ENCODE measurements at regions not wholly inside any gene's neighbourhood (a gene's known extent, or its start where the extent isn't known, plus 50 kb on each side); places are given as distances from the start of the nearest gene placed in this dataset.

DNA sequence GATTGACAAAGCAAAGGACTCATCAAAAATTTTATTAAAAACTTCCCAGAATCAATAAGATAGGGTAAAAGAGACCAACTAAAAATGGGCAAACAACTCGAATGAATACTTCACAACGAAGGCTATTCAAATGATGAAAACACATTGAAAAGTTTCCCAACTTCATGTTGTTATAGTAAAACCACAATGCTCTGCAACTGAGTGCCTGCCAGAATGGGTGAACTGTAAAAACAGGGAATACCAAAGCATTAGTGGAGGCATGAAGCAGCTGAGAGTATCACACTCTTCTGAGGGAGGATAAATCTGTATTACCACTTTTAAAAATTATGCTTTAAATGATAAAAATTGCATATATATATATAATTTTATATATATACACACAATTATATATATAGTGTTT, 1214.7 kb downstream of the SORCS3 start:
- Histone ChIP-seq H3K36me3 (ENCODE audit: control insufficient read depth in 2 of 2, extremely low read depth in 1 of 2, insufficient read depth in 2 of 2, low read length in 2 of 2) (no peaks in the 10 kb centered on the region), H3K4me1 (ENCODE audit: control insufficient read depth, extremely low read depth, insufficient read depth, low read length) (no peaks in the 10 kb centered on the region), H3K4me3 (ENCODE audit: control insufficient read depth in 2 of 3, extremely low read depth in 1 of 3, insufficient read depth in 2 of 3, low read depth in 1 of 3, low read length in 3 of 3) (no peak overlapping the region), H3K9me1 (ENCODE audit: control insufficient read depth, extremely low read depth, insufficient read depth, low read length) (no peaks in the 10 kb centered on the region), H3K4me2 (ENCODE audit: control insufficient read depth, extremely low read depth, insufficient read depth, low read depth, low read length) (no peak overlapping the region), H2AFZ (ENCODE audit: control insufficient read depth, low read length) (no peak overlapping the region), H3K9me3 (ENCODE audit: control insufficient read depth, low read depth, low read length) (no peaks in the 10 kb centered on the region), H3K27me3 (ENCODE audit: control insufficient read depth, extremely low read depth, insufficient read depth, low read length) (no peaks in the 10 kb centered on the region), H4K20me1 (ENCODE audit: control insufficient read depth, extremely low read depth, insufficient read depth, low read length) (no peaks in the 10 kb centered on the region), H3K79me2 (ENCODE audit: control insufficient read depth, insufficient read depth, low read length) (no peaks in the 10 kb centered on the region), H3K9ac (ENCODE audit: control insufficient read depth, extremely low read depth, insufficient read depth, low read length) (no peak overlapping the region), H3K27ac (ENCODE audit: control insufficient read depth, insufficient read depth, low read length) (no peak overlapping the region)
- DNase-seq (ENCODE audit: low read depth, low spot score) (no peak), FAIRE-seq (no peak)
- dilution Hi-C loops (cut with MboI; ENCODE audit: extremely low pct_ligation_motif_present, low sequenced_read_pairs), result no loop called here
- no peak for TF ChIP-seq EZH2 (IDR thresholded peaks at IDR 0.05; ENCODE audit: low read length)
- TF ChIP-seq, protein P1, sequence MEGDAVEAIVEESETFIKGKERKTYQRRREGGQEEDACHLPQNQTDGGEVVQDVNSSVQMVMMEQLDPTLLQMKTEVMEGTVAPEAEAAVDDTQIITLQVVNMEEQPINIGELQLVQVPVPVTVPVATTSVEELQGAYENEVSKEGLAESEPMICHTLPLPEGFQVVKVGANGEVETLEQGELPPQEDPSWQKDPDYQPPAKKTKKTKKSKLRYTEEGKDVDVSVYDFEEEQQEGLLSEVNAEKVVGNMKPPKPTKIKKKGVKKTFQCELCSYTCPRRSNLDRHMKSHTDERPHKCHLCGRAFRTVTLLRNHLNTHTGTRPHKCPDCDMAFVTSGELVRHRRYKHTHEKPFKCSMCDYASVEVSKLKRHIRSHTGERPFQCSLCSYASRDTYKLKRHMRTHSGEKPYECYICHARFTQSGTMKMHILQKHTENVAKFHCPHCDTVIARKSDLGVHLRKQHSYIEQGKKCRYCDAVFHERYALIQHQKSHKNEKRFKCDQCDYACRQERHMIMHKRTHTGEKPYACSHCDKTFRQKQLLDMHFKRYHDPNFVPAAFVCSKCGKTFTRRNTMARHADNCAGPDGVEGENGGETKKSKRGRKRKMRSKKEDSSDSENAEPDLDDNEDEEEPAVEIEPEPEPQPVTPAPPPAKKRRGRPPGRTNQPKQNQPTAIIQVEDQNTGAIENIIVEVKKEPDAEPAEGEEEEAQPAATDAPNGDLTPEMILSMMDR (optimal IDR thresholded peaks at IDR 0.05 in 1 of 3, IDR thresholded peaks at IDR 0.05 in 1 of 3, conservative IDR thresholded peaks at IDR 0.05 in 1 of 3; ENCODE audit: extremely low read depth in 1 of 3, insufficient read depth in 2 of 3, low read length in 3 of 3), result no peak

DNA sequence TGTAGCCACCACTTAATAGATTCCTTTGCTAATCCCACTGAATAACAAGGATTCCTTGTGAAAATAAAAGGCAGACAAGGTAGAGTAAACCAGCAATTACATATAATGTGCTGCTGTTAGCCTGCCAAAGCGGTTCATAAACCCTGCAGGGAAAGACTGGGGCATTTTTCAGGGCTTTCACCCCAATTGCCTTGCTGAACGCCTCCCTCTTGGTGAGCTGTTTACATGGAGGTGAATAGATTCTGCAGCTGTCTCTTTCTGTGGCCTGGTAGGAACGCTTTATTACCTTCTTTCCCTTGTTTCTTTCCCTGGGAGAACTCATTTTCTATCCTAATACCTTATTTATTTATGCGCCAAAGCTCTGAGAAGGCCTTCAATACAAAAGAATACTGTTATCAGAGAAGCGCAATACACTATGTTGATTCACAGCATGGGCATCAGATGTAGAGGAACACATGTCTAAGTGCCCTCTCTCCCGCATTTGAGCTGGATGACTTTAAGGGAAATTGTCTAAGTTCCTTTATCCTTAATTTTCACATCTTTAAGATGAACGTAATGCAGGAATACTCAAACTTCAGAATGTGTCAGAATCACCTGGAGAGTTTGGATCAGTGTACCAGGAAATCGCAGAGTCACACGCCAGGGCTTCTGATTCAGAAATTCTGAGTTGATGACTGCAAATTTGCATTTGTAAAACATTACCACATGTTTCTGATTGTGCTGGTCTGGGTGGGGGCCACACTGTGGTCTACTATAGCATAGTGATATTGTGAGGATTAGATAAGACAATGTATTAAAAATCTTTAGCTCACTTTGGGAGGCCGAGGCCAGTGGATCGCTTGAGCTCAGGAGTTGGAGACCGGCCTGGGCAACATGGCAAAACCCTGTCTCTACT, 1203.8 kb downstream of the SORCS3 start:
- dilution Hi-C loops (cut with MboI; ENCODE audit: extremely low pct_ligation_motif_present, low sequenced_read_pairs), result no loop called here
- no peaks in the 10 kb centered on the region for H3K36me3 ChIP-seq (ENCODE audit: control insufficient read depth in 2 of 2, extremely low read depth in 1 of 2, insufficient read depth in 2 of 2, low read length in 2 of 2)
- H4K20me1 ChIP-seq (ENCODE audit: control insufficient read depth, extremely low read depth, insufficient read depth, low read length), result no peaks in the 10 kb centered on the region
- H3K9me1 ChIP-seq (ENCODE audit: control insufficient read depth, extremely low read depth, insufficient read depth, low read length), result no peaks in the 10 kb centered on the region
- FAIRE-seq (no peak), DNase-seq (ENCODE audit: low read depth, low spot score) (no peak)
- no peaks in the 10 kb centered on the region for H3K27me3 ChIP-seq (ENCODE audit: control insufficient read depth, extremely low read depth, insufficient read depth, low read length)
- no peak overlapping the region for H3K9ac ChIP-seq (ENCODE audit: control insufficient read depth, extremely low read depth, insufficient read depth, low read length)
- H3K27ac ChIP-seq (ENCODE audit: control insufficient read depth, insufficient read depth, low read length), result no peak overlapping the region
- H3K79me2 ChIP-seq (ENCODE audit: control insufficient read depth, insufficient read depth, low read length), result no peaks in the 10 kb centered on the region
- H3K4me2 ChIP-seq (ENCODE audit: control insufficient read depth, extremely low read depth, insufficient read depth, low read depth, low read length), result no peak overlapping the region
- TF ChIP-seq, protein P1 (optimal IDR thresholded peaks at IDR 0.05 in 1 of 3, IDR thresholded peaks at IDR 0.05 in 1 of 3, conservative IDR thresholded peaks at IDR 0.05 in 1 of 3; ENCODE audit: extremely low read depth in 1 of 3, insufficient read depth in 2 of 3, low read length in 3 of 3), result no peak
- no peak for TF ChIP-seq EZH2 (IDR thresholded peaks at IDR 0.05; ENCODE audit: low read length)
- H2AFZ ChIP-seq (ENCODE audit: control insufficient read depth, low read length), result no peak overlapping the region
- H3K9me3 ChIP-seq (ENCODE audit: control insufficient read depth, low read depth, low read length), result no peaks in the 10 kb centered on the region
- H3K4me3 ChIP-seq (ENCODE audit: control insufficient read depth in 2 of 3, extremely low read depth in 1 of 3, insufficient read depth in 2 of 3, low read depth in 1 of 3, low read length in 3 of 3), result no peak overlapping the region
- no peaks in the 10 kb centered on the region for H3K4me1 ChIP-seq (ENCODE audit: control insufficient read depth, extremely low read depth, insufficient read depth, low read length)

Data from keratinocyte (primary cell).